ENCODE measurements at regions not wholly inside any gene's neighbourhood (a gene's known extent, or its start where the extent isn't known, plus 50 kb on each side); places are given as distances from the start of the nearest gene placed in this dataset.
"Not testable (repeated sequence)": the region's sequence is repeated elsewhere in the genome, so short reads cannot be mapped to it uniquely, and the experiment has no call there.

- Histone ChIP-seq H3K36me3 (replicated peaks) (no peaks in the 10 kb centered on the region), H3K27ac (no peak overlapping the region), H3K27me3 (replicated peaks) (no peaks in the 10 kb centered on the region), H3K4me3 (ENCODE audit: low read depth, low read length) (no peak overlapping the region)
- no peak for TF ChIP-seq CTCF (IDR thresholded peaks at IDR 0.05; ENCODE audit: low read depth, low read length, missing control alignments)
- DNase-seq: no peak
- in situ Hi-C loops (cut with HindIII; ENCODE audit: low pct_ligation_motif_present, low sequenced_read_pairs): no loop called here
These were observed 231.6 kb upstream of the KRR1 start for GRCh38 chr12:75742961-75743360.

DNA sequence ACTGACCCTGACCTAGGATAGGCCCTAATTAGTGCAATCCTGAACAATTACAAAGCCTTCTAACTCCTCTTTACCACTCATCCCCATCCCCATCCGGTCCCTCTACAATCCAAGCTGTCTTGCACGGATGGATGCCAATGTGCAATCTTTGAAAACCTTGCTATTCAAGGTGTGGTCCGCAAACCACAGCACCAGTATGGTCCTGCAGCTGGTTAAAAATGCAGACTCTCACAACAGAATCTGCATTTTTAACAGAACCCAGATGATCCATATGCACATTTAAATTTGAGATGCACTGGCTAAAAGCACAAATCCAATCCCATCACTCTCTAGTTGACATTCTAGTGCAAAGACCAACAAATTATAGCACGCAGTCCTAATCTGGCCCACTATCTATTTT is 230.6 kb upstream of the KRR1 start:
- no peaks in the 10 kb centered on the region for H3K36me3 ChIP-seq (replicated peaks)
- no peak overlapping the region for H3K4me3 ChIP-seq (ENCODE audit: low read depth, low read length)

DNA sequence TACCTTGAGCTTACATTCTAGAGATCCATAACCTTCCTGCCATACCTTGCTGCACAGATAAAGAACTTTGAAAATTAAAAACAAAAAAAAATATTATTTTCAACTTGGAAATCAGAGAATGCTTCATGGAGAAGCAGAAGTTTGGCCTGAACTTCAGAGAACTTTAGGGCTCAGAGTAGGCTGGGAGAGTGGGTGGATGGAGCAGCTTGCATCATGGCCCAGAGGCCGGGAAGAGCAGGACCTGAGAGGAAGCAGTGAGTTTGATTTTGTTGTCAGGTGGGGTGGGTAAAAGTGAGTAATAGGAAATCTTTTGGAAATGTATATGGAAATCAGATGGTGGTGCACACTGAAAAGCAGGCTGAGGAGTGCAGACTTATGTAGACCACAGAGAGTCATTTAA is 228.5 kb upstream of the KRR1 start:
- Histone ChIP-seq H3K27ac (no peak overlapping the region), H3K36me3 (replicated peaks) (no peaks in the 10 kb centered on the region), H3K27me3 (replicated peaks) (no peaks in the 10 kb centered on the region), H3K4me3 (ENCODE audit: low read depth, low read length) (no peak overlapping the region)
- TF ChIP-seq CTCF (IDR thresholded peaks at IDR 0.05; ENCODE audit: low read depth, low read length, missing control alignments): no peak
- in situ Hi-C loops (cut with HindIII; ENCODE audit: low pct_ligation_motif_present, low sequenced_read_pairs): no loop called here
- no peak for DNase-seq

More for the DNA sequence above, 230.6 kb upstream of the KRR1 start:
- no peak for TF ChIP-seq CTCF (IDR thresholded peaks at IDR 0.05; ENCODE audit: low read depth, low read length, missing control alignments)
- in situ Hi-C loops (cut with HindIII; ENCODE audit: low pct_ligation_motif_present, low sequenced_read_pairs): no loop called here
- Histone ChIP-seq H3K27me3 (replicated peaks) (no peaks in the 10 kb centered on the region), H3K27ac (no peak overlapping the region)
- no peak for DNase-seq

DNA sequence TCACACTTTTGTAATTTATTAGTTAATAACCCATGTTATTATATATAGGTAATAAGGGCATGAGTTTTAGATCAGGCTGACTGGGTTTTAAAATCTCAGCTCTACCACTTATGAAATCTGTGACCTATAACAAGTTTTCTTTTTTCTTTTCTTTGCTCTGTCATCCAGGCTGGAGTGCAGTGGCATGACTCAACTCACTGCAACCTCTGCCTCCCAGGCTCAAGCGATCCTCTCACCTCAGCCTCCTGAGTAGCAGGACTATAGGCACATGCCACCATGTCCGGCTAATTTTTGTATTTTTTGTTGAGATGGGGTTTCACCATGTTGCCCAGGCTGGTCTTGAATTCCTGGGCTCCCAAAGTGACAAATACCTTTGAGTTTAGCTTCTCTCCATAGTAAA is 227.7 kb upstream of the KRR1 start:
- H3K27ac ChIP-seq; H3K36me3 ChIP-seq (replicated peaks); DNase-seq; in situ Hi-C loops (cut with HindIII; ENCODE audit: low pct_ligation_motif_present, low sequenced_read_pairs); H3K27me3 ChIP-seq (replicated peaks); H3K4me3 ChIP-seq (ENCODE audit: low read depth, low read length): not testable (repeated sequence)

- no peak for DNase-seq
- H3K27me3 ChIP-seq (replicated peaks): no peaks in the 10 kb centered on the region
- no peaks in the 10 kb centered on the region for H3K36me3 ChIP-seq (replicated peaks)
- H3K27ac ChIP-seq: no peak overlapping the region
- H3K4me3 ChIP-seq (ENCODE audit: low read depth, low read length): no peak overlapping the region
- TF ChIP-seq CTCF (IDR thresholded peaks at IDR 0.05; ENCODE audit: low read depth, low read length, missing control alignments): no peak
- in situ Hi-C loops (cut with HindIII; ENCODE audit: low pct_ligation_motif_present, low sequenced_read_pairs): no loop called here
These were observed 227.1 kb upstream of the KRR1 start for GRCh38 chr12:75738486-75738885.

- in situ Hi-C loops (cut with HindIII; ENCODE audit: low pct_ligation_motif_present, low sequenced_read_pairs): no loop called here
- no peak for TF ChIP-seq CTCF (IDR thresholded peaks at IDR 0.05; ENCODE audit: low read depth, low read length, missing control alignments)
- Histone ChIP-seq H3K27ac (no peak overlapping the region), H3K4me3 (ENCODE audit: low read depth, low read length) (no peak overlapping the region), H3K27me3 (replicated peaks) (no peaks in the 10 kb centered on the region), H3K36me3 (replicated peaks) (no peaks in the 10 kb centered on the region)
- DNase-seq: no peak
These were observed 224.4 kb upstream of the KRR1 start for GRCh38 chr12:75735853-75736252.
